Central memory CD8-positive, alpha-beta T cell (primary cell): ENCODE measurements at regions not wholly inside any gene's neighbourhood (a gene's known extent, or its start where the extent isn't known, plus 50 kb on each side); places are given as distances from the start of the nearest gene placed in this dataset.
"Not testable (repeated sequence)": the region's sequence is repeated elsewhere in the genome, so short reads cannot be mapped to it uniquely, and the experiment has no call there.

Source experiments
- ATAC-seq: fragments of 150-1000 bp; cut with Tn5 transposase; replicated peaks from 2 replicates; pipeline ENCODE4 v1.10.0; 2022; ENCODE audit warnings: mild to moderate bottlenecking, moderate FRiP score, moderate number of reproducible peaks; ENCODE audit not compliant: poor library complexity, severe bottlenecking; ENCODE audit errors: extremely low read depth
- DNase-seq, 2 donors: peaks; one replicate each; pipeline ENCODE4 v3.0.0; 2021; ENCODE audit warnings: low spot score in 2 of 2
- H3K27ac Mint-ChIP-seq: one replicate; pipeline ENCODE4 v1.8.0; 2022; ENCODE audit warnings: low read depth, mild to moderate bottlenecking, moderate library complexity, mixed read lengths
- H3K27me3 Mint-ChIP-seq: one replicate; pipeline ENCODE4 v1.8.0; 2022; ENCODE audit warnings: mixed read lengths
- H3K36me3 Mint-ChIP-seq: one replicate; pipeline ENCODE4 v1.8.0; 2022; ENCODE audit warnings: mild to moderate bottlenecking, moderate library complexity, mixed read lengths; ENCODE audit not compliant: insufficient read depth
- H3K4me1 Mint-ChIP-seq: one replicate; pipeline ENCODE4 v1.8.0; 2022; ENCODE audit warnings: mixed read lengths
- H3K4me3 Mint-ChIP-seq: one replicate; pipeline ENCODE4 v1.8.0; 2022; ENCODE audit warnings: mild to moderate bottlenecking, moderate library complexity, mixed read lengths
- H3K9me3 Mint-ChIP-seq: one replicate; pipeline ENCODE4 v1.8.0; 2022; ENCODE audit warnings: mixed read lengths

GRCh38 chr2:234169674-234170073 lies 119.2 kb downstream of the SPP2 start:
- H3K4me3 Mint-ChIP-seq, result no peak overlapping the region
- no peak for ATAC-seq
- peaks cover 11% of the 10 kb centered on the region for H3K4me1 Mint-ChIP-seq
- no peaks in the 10 kb centered on the region for H3K27me3 Mint-ChIP-seq
- no peaks in the 10 kb centered on the region for H3K36me3 Mint-ChIP-seq
- no peak overlapping the region for H3K27ac Mint-ChIP-seq
- DNase-seq, result no peak
- H3K9me3 Mint-ChIP-seq, result no peaks in the 10 kb centered on the region

GRCh38 chr2:234168605-234169570 lies 118.4 kb downstream of the SPP2 start:
- H3K27ac Mint-ChIP-seq, H3K9me3 Mint-ChIP-seq, H3K4me3 Mint-ChIP-seq, H3K27me3 Mint-ChIP-seq, ATAC-seq, DNase-seq, H3K36me3 Mint-ChIP-seq: not testable (repeated sequence)
- H3K4me1 Mint-ChIP-seq, result peaks cover 19% of the 10 kb centered on the region

DNA sequence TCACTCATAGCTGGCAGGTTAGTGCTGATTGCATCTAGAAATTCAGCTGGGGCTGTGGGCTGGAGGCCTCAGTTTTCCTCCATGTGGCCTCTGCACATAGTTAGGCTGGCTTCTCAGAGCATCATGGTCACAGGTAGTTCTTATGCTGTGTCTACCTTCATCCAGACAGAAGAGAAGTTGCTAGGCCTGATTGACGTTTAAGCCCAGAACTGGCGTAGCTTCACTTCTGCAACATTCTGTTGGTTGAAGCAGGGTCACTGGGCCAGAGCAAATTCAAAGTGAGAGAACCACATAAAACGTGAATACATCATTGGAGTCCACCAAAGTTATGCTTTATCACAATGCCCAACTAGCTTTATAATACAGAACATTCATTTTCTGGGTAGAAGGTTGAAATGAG lies 116.0 kb downstream of the SPP2 start:
- Mint-ChIP-seq H3K4me1 (peaks cover 29% of the 10 kb centered on the region), H3K9me3 (no peaks in the 10 kb centered on the region), H3K36me3 (no peaks in the 10 kb centered on the region), H3K4me3 (no peak overlapping the region), H3K27me3 (no peaks in the 10 kb centered on the region), H3K27ac (no peak overlapping the region)
- ATAC-seq, result no peak
- DNase-seq, result no peak

- no peak for DNase-seq
- no peaks in the 10 kb centered on the region for H3K9me3 Mint-ChIP-seq
- no peak for ATAC-seq
- peaks cover 29% of the 10 kb centered on the region for H3K4me1 Mint-ChIP-seq
- H3K27ac Mint-ChIP-seq, result peak overlapping the region; percentile 3
- H3K36me3 Mint-ChIP-seq, result no peaks in the 10 kb centered on the region
- no peaks in the 10 kb centered on the region for H3K27me3 Mint-ChIP-seq
- no peak overlapping the region for H3K4me3 Mint-ChIP-seq
Observed at GRCh38 chr2:234165421-234165820, 114.9 kb downstream of the SPP2 start.

DNA sequence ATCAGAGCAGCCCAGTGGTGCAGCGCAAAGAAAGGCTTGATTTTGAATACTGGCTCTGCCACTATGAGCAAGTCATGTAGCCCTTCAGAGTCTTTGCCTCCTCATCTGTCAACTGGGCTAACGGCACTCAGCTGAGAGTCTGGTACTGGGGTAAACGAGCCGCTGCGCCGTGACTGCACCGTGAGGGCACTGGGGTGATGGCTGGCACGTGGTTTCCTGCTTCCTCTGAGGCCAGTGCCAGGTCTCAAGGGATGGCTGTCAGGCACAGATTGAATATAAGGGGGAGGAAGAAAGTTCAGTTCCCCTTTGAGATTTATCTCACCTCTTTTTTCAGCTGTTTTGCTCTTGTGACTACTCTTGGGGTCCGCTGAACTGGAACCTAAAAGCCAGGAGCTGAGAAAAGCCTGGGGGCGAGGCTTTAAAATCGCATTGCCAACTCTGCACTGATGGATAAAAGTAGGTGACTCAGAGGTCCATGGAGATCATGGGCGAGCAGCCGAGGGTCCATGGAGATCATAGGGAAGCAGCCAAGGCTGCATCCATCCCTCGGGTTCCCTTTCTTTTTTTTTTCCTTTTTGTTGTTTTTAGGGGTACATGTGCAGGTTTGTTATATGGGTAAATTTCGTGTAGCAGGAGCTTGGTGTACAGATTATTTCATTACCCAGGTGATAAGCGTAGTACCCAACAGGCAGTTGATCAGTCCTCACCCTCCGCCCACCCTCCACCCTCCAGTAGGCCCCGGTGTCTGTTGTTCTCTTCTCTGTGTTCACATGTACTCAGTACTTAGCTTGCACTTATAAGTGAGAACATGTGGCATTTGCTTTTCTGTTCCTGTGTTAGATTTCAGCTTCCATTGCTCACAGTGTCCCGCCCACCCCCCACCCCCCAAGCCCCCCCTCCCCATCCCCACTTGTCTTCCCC lies 114.3 kb downstream of the SPP2 start:
- no peak overlapping the region for H3K4me3 Mint-ChIP-seq
- peaks cover 29% of the 10 kb centered on the region for H3K4me1 Mint-ChIP-seq
- H3K9me3 Mint-ChIP-seq, result no peaks in the 10 kb centered on the region
- ATAC-seq (peak; percentile 100), DNase-seq (peak; percentile 48 to 74)
- H3K27ac Mint-ChIP-seq, result no peak overlapping the region
- no peaks in the 10 kb centered on the region for H3K27me3 Mint-ChIP-seq
- no peaks in the 10 kb centered on the region for H3K36me3 Mint-ChIP-seq

GRCh38 chr2:234163510-234164045 lies 113.1 kb downstream of the SPP2 start:
- H3K4me3 Mint-ChIP-seq, result no peak overlapping the region
- DNase-seq (no peak), ATAC-seq (no peak)
- H3K4me1 Mint-ChIP-seq, result peaks cover 29% of the 10 kb centered on the region
- peaks cover 3% of the 10 kb centered on the region for H3K36me3 Mint-ChIP-seq
- no peaks in the 10 kb centered on the region for H3K27me3 Mint-ChIP-seq
- H3K9me3 Mint-ChIP-seq, result no peaks in the 10 kb centered on the region
- H3K27ac Mint-ChIP-seq, result no peak overlapping the region

- Mint-ChIP-seq H3K27me3 (no peaks in the 10 kb centered on the region), H3K4me3 (no peak overlapping the region), H3K9me3 (no peaks in the 10 kb centered on the region), H3K4me1 (peaks cover 29% of the 10 kb centered on the region), H3K27ac (no peak overlapping the region), H3K36me3 (peaks cover 3% of the 10 kb centered on the region)
- DNase-seq (no peak), ATAC-seq (no peak)
Observed at GRCh38 chr2:234162861-234163260, 112.4 kb downstream of the SPP2 start.

DNA sequence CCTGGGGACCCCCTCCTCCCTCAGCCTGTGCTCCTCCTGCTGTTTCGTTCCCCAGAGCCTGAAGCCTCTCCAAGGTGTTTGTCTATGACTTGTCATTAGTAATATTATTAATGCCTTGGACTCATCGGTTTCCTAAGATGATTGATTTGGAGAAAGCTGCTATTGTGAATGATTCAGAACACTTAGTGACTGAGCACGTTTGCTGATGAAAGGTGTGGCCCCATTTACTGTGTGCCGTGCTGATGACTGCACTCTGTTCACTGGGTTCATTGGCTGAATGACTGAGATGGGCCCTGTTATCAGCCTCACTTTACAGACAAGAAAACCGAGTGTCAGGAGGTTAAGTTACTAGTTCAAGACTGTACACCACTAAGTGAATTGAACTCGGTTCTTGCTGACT lies 111.4 kb downstream of the SPP2 start:
- H3K36me3 Mint-ChIP-seq, result peaks cover 3% of the 10 kb centered on the region
- no peak overlapping the region for H3K4me3 Mint-ChIP-seq
- no peak for DNase-seq
- H3K27ac Mint-ChIP-seq, result no peak overlapping the region
- no peak for ATAC-seq
- H3K27me3 Mint-ChIP-seq, result no peaks in the 10 kb centered on the region
- no peaks in the 10 kb centered on the region for H3K9me3 Mint-ChIP-seq
- peaks cover 29% of the 10 kb centered on the region for H3K4me1 Mint-ChIP-seq

DNA sequence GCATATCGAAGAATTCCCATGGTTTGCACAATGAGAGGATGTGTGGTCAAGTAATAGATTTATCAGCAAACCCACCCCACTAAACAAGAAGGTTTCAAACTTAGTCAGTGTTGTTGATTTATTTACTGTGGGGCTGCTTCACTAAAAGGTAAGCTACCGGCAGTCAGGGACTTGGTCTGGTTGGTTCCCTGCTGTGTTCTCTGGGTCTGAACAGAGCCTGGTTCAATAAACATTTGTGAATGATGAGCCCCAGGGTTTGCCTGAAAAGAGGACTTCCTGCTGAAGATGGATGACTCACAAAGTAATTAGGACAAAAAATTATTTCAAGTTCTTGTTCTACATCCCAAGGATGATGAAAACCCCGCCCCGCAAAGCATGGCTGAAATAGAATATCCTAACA lies 108.3 kb downstream of the SPP2 start:
- H3K4me1 Mint-ChIP-seq, result peaks cover 9% of the 10 kb centered on the region
- no peak for ATAC-seq
- DNase-seq, result no peak
- peaks cover 5% of the 10 kb centered on the region for H3K36me3 Mint-ChIP-seq
- H3K27ac Mint-ChIP-seq, result no peak overlapping the region
- no peaks in the 10 kb centered on the region for H3K27me3 Mint-ChIP-seq
- H3K9me3 Mint-ChIP-seq, result no peaks in the 10 kb centered on the region
- no peak overlapping the region for H3K4me3 Mint-ChIP-seq

GRCh38 chr2:234157817-234158588 lies 107.5 kb downstream of the SPP2 start:
- H3K27ac Mint-ChIP-seq, result no peak overlapping the region
- H3K36me3 Mint-ChIP-seq, result peaks cover 8% of the 10 kb centered on the region
- H3K9me3 Mint-ChIP-seq, result no peaks in the 10 kb centered on the region
- ATAC-seq (no peak), DNase-seq (no peak)
- no peak overlapping the region for H3K4me3 Mint-ChIP-seq
- H3K27me3 Mint-ChIP-seq, result no peaks in the 10 kb centered on the region
- peaks cover 5% of the 10 kb centered on the region for H3K4me1 Mint-ChIP-seq

DNA sequence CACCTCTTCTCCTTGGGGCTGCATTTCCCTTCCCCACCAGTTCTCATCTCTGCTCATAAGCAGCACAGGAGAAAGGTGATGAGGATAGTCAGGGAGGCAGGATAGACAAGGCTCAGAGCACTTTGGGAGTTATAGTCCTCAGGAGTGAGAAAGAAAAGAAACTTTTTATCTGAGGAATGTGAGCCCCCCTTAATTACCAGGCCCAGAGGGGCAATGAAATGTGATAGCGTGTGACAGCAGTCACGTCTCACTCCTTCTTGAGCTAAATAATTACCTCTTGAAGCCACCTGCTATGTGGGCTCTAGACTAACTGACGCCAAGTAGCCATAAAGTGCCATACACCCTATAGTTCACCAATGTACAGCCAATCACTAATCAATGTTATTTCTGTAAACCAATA lies 105.8 kb downstream of the SPP2 start:
- no peaks in the 10 kb centered on the region for H3K27me3 Mint-ChIP-seq
- H3K4me1 Mint-ChIP-seq, result peaks cover 5% of the 10 kb centered on the region
- no peaks in the 10 kb centered on the region for H3K9me3 Mint-ChIP-seq
- ATAC-seq, result no peak
- no peak overlapping the region for H3K27ac Mint-ChIP-seq
- H3K36me3 Mint-ChIP-seq, result peaks cover 8% of the 10 kb centered on the region
- DNase-seq, result no peak
- H3K4me3 Mint-ChIP-seq, result no peak overlapping the region

- H3K9me3 Mint-ChIP-seq, ATAC-seq, H3K36me3 Mint-ChIP-seq, DNase-seq, H3K27me3 Mint-ChIP-seq, H3K4me3 Mint-ChIP-seq, H3K27ac Mint-ChIP-seq: not testable (repeated sequence)
- H3K4me1 Mint-ChIP-seq, result peaks cover 19% of the 10 kb centered on the region
Observed at GRCh38 chr2:234152835-234153234, 102.3 kb downstream of the SPP2 start.
